Peyer's patch (tissue), 4 donors: ENCODE measurements at regions not wholly inside any gene's neighbourhood (a gene's known extent, or its start where the extent isn't known, plus 50 kb on each side); places are given as distances from the start of the nearest gene placed in this dataset.

Experiments
- CTCF ChIP-seq, 6 experiments: fragments of 450-650 bp in 4 of 6; fragments of 200-600 bp in 2 of 6; sonication (generic) in 1 of 6; IDR thresholded peaks; one replicate each; pipeline ENCODE4 v1.5.1; 2017 to 2019; ENCODE audit warnings: antibody characterized with exemption in 6 of 6, mild to moderate bottlenecking in 3 of 6, moderate library complexity in 1 of 6
- POLR2A ChIP-seq, 2 donors: fragments of 450-650 bp; IDR thresholded peaks; one replicate each; pipeline ENCODE4 v1.5.1; 2017; ENCODE audit warnings: antibody characterized with exemption in 2 of 2, mild to moderate bottlenecking in 2 of 2, moderate library complexity in 2 of 2

- TF ChIP-seq CTCF (IDR thresholded peaks at IDR 0.05) (no peak), POLR2A (IDR thresholded peaks at IDR 0.05) (no peak)
Measured at GRCh38 chr2:181163139-181163538, 182.7 kb downstream of the UBE2E3 start.
